Stimulated activated CD4-positive, alpha-beta T cell treated with anti-CD3 and anti-CD28 coated beads, Interleukin-2, amount 100 ng/mL, for 4 hours (primary cell): ENCODE measurements at regions not wholly inside any gene's neighbourhood (a gene's known extent, or its start where the extent isn't known, plus 50 kb on each side); places are given as distances from the start of the nearest gene placed in this dataset.

Source experiments
- DNase-seq: peaks from one replicate; pipeline ENCODE4 v3.0.0-alpha.2; 2020; ENCODE audit warnings: low read depth

DNA sequence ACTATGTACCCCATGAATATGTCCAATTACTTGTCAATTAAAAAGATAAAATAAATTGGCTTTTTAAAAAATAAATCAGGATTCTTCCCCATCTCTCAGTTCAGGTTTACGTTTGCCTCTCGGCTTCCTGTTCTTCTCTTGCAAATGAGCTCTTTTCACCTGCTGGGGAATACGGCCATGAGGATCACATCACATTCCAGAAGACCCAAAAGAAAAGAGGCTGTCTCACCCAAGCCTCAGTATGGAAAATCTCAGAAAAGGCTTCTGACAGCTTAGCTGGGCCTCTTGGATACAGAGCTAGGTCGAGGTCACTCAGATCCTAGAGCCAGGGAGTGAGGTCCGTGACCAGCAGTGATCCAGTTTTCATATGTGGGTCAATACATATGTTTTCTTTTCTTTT lies 171.2 kb upstream of the SDK2 start:
- DNase-seq, result no peak

GRCh38 chr17:73819440-73820395 lies 175.5 kb upstream of the SDK2 start:
- no peak for DNase-seq

GRCh38 chr17:73820686-73821448 lies 176.6 kb upstream of the SDK2 start:
- no peak for DNase-seq

- DNase-seq, result no peak
These were observed 177.4 kb upstream of the SDK2 start for GRCh38 chr17:73821665-73822064.

GRCh38 chr17:73822371-73822770 lies 178.1 kb upstream of the SDK2 start:
- DNase-seq, result no peak

DNA sequence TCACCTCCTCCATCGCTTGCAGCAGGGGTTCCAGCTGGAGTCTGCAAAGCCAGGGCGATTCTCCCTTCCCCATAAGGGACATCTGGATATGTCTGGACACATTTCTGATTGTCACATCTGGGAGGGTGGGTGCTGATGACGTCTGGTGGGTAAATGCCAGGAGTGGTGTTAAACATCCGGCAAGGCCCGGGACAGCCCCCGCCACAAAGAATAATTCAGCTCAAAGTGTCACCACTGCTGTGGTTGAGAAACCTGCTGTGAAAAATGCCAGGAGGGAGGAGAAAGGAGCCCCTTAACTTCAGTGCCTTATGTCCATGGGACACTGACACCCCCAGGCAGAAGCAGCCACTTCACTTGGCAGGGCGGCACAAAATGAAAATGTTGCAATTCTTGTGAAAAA lies 179.4 kb upstream of the SDK2 start:
- no peak for DNase-seq

DNA sequence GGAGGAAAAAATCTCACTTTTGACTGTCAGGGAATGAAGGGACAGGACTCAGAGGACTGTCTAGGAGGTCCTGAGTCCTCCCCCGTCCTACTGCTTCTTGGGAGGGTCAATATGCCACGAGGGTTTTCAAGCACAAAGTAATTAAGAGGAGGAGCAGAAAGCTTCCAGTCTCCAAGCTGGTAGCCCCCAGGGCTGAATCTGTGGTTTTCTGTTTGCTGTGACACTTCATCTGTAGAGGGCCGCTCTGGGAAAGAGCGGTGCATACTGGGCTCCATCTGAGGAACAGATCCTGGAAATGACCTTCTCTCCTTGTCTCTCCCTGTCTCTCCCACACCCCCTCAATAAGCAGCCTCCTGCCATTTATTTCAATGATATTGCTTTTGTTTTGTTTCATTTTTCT lies 180.1 kb upstream of the SDK2 start:
- no peak for DNase-seq

- DNase-seq, result no peak
These were observed 182.1 kb upstream of the SDK2 start for GRCh38 chr17:73826181-73826871.

GRCh38 chr17:73826872-73827228 lies 182.6 kb upstream of the SDK2 start:
- DNase-seq, result no peak

DNA sequence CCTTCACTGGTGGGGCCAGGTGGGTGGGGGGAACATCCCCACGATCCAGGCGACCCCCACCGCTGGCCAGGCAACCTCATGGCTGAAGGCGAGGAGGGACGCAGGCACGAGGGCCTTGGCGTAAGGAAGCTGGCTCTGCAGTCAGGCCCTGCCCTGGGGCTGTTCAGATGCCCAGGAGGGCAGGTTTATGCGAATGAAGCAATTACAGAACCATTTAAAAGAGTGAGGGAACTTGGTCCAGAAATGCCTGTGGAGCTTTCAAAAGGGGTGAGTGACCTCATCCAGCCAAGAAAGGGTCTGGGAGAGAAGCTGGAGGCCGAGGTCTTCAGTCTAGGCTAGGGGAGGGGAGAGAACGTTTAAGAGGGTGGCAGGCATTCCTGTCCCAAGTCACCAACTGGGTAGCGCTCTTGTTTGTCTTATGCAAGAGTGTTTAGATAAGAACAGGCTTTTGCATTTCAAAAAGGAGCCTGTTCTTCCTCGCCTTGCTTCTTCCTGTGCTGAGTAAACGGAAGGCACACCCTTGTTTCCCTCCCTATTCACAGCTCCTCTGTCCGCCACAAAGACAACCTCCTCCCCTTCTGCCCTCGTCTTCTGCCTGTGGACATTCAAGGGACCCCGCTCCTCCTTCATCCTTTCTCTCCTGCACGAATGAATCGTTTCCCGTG lies 183.5 kb upstream of the SDK2 start:
- no peak for DNase-seq

DNA sequence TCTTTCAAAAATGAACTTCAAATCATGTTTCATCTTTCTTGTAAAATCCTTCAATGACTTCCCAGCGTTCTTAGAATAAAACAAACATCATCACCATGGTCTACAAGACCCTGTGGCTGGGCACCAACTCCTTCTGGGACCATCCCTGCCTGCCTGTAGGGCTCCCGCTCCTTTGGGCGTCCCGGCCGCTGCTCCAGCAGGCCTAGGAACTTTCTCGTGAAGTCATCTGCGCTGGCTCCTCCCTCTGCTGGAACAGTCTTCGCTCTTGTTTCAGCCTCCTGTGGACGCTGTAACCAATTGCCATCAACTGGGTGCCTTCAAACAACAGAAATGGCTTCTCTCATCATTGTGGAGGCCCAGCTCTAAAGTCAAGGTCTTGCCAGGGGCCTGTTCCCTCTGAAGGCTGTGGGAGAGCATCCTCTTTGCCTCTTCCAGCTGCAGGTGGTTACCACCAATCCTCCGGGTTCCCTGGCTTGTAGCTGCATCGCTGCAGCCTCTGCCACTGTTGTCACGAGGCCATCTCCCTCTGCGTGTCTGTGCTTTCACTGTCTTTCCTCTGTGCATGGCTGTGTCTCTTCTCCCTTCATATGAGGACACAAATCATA lies 185.5 kb upstream of the SDK2 start:
- no peak for DNase-seq

DNA sequence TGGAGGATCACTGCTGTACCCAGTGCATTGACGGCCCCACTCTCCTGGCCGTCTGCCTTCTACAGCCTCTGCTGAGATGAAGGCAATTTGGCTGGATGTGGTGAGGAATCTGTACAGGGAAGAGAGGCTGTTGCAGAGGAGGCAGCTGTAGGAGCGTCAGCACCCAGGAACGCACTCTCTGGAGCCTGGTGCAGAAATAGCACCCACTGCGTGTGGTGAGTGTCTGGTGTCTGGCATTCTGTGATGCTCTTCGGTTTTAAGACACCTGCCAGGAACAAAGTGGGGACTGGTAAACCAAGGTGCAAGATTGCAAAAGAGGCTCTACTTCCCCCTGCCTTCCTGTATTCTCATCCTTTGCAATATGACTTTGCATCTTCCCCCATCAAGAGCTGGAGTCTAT lies 187.5 kb upstream of the SDK2 start:
- no peak for DNase-seq

- no peak for DNase-seq
These were observed 189.7 kb upstream of the SDK2 start for GRCh38 chr17:73833775-73834488.

GRCh38 chr17:73834684-73835343 lies 190.6 kb upstream of the SDK2 start:
- no peak for DNase-seq

DNA sequence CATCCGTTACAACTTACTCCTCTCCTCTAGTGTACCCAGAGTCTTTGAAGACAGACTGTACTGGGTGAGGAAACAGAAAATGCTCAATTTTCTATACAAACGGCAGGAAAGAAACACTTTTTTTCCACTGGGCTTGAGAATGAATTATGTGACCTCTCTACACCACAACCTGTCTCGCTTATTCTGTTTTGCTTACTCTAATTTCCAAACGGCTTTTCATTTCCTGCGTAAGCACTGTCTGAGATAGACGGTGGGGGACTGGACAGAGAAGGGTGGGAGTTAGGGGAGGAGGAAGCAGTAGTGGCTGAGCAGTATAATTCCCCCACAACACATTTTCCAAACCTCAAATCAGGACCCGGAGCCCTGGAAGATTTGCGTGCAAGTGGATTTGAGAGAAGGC lies 191.4 kb upstream of the SDK2 start:
- no peak for DNase-seq

DNA sequence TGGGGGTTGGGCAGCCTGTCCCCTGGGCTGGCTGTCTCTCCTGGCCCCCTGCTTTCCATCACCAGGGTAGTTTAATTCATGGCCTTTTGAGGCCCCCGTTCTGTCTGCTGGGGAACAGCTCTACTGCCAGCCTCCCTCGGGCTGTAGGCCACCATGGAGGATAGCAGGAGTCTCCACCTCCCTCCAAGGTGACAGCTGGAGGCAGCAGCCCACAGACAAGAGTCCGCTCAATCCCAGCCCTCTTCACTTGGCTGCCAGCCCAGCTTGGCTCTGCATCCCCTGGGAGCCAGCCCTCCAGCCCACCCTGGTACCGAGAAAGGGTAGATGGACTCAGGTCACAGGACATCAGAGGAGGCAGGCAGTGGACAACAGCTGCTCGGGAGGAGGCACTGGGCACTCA lies 194.6 kb upstream of the SDK2 start:
- DNase-seq, result no peak

- no peak for DNase-seq
These were observed 196.6 kb upstream of the SDK2 start for GRCh38 chr17:73840829-73841228.

DNA sequence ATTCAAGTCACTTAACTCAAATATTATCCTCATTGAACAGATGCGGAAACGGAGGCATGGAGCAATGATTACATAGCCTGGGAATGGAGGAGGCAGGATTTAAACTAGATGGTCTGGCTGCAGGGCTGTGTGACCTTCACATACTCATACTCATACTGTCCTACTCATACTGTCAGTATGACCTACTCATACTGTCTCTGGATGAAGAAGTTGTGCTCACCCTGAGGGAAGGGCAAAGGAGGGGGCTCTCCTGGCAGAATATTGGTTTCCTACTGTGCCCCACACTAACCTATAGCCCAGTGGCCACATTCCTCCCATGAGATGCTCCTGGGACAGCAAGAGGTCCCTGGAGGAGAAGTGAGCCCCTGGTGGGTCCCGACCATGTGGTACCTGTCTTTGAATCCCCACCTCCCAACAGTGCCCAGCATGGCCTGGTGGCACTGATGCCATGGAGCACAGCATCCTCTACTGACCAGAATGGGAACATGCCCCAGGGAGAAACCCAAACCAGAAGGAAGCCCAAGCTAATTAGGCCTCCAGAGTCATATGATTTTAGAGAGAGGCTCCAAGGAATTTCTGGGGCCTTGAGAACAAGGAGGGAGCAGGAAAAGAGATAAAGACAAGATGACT lies 197.3 kb upstream of the SDK2 start:
- DNase-seq, result no peak

- no peak for DNase-seq
These were observed 203.7 kb upstream of the SDK2 start for GRCh38 chr17:73847952-73848351.

DNA sequence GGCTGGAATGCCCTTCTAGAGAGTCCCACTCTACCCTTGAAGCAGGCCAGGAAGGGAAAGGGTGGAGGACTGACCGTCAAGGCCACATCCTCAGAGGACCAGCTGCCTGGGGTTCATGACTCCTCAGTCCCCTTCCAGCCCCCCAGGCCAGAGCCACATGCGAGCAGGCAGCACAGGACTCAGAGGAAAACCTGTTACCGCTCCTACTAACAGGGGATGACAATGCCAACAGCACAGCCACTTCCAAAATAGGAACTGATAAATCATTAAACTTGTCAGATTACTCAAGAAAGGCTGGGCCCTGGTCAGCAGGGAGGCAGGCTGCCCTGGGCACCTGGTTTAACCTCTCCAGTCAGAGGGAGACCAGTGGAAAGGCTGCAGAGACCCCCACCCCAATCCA lies 206.2 kb upstream of the SDK2 start:
- no peak for DNase-seq
